Hepatocyte (in vitro differentiated cells): ENCODE measurements at regions not wholly inside any gene's neighbourhood (a gene's known extent, or its start where the extent isn't known, plus 50 kb on each side); places are given as distances from the start of the nearest gene placed in this dataset.

Experiments
- CTCF ChIP-seq: fragments of 200-600 bp; sonication (generic); IDR thresholded peaks from 2 replicates; pipeline ENCODE4 v1.5.1; 2016; ENCODE audit warnings: antibody characterized with exemption, mild to moderate bottlenecking; ENCODE audit not compliant: poor library complexity
- EZH2phosphoT487 ChIP-seq: fragments of 200-600 bp; sonication (generic); IDR thresholded peaks from one replicate; pipeline ENCODE4 v1.6.1; 2018; ENCODE audit warnings: antibody characterized with exemption, mild to moderate bottlenecking, low read depth, moderate library complexity; ENCODE audit not compliant: unreplicated experiment, severe bottlenecking

- TF ChIP-seq CTCF (no peak), EZH2phosphoT487 (no peak)
These were observed 252.7 kb downstream of the CASP12 start for GRCh38 chr11:104645261-104646222.
